DMS53 treated with DMSO at 0.1 percent for 48 hours (cell line): ENCODE measurements at regions not wholly inside any gene's neighbourhood (a gene's known extent, or its start where the extent isn't known, plus 50 kb on each side); places are given as distances from the start of the nearest gene placed in this dataset.
"Not testable (repeated sequence)": the region's sequence is repeated elsewhere in the genome, so short reads cannot be mapped to it uniquely, and the experiment has no call there.

Experiments
- DNase-seq: peaks from one replicate; lab custom pipeline; 2025; ENCODE audit not compliant: unreplicated experiment; lab: John Stamatoyannopoulos, UW

- no peak for DNase-seq
Measured at GRCh38 chr2:7094231-7094741, 177.1 kb downstream of the RNF144A start.

GRCh38 chr2:7096726-7097352 lies 179.6 kb downstream of the RNF144A start:
- no peak for DNase-seq

- DNase-seq, result peak; percentile 70
Measured at GRCh38 chr2:7097353-7097895, 180.2 kb downstream of the RNF144A start.

GRCh38 chr2:7098816-7099215 lies 181.6 kb downstream of the RNF144A start:
- no peak for DNase-seq

GRCh38 chr2:7099687-7100086 lies 182.5 kb downstream of the RNF144A start:
- DNase-seq, result not testable (repeated sequence)

- peak; percentile 84 for DNase-seq
Measured at GRCh38 chr2:7102826-7103225, 185.6 kb downstream of the RNF144A start.

- no peak for DNase-seq
Measured at GRCh38 chr2:7108792-7109532, 191.8 kb downstream of the RNF144A start.

GRCh38 chr2:7109533-7109885 lies 192.3 kb downstream of the RNF144A start:
- DNase-seq, result no peak

GRCh38 chr2:7111626-7112025 lies 194.4 kb downstream of the RNF144A start:
- no peak for DNase-seq

GRCh38 chr2:7115364-7115763 lies 198.2 kb downstream of the RNF144A start:
- no peak for DNase-seq

- no peak for DNase-seq
Measured at GRCh38 chr2:7115906-7116305, 198.7 kb downstream of the RNF144A start.

GRCh38 chr2:7116511-7116910 lies 199.3 kb downstream of the RNF144A start:
- DNase-seq, result no peak

GRCh38 chr2:7117076-7117475 lies 199.9 kb downstream of the RNF144A start:
- DNase-seq, result no peak

GRCh38 chr2:7118606-7119131 lies 201.5 kb downstream of the RNF144A start:
- DNase-seq, result no peak

GRCh38 chr2:7119132-7119835 lies 202.1 kb downstream of the RNF144A start:
- peak; percentile 44 for DNase-seq

- DNase-seq, result no peak
Measured at GRCh38 chr2:7121851-7122250, 204.6 kb downstream of the RNF144A start.

GRCh38 chr2:7127156-7127555 lies 209.9 kb downstream of the RNF144A start:
- DNase-seq, result peak; percentile 27

GRCh38 chr2:7127687-7128086 lies 210.5 kb downstream of the RNF144A start:
- DNase-seq, result no peak

- DNase-seq, result no peak
Measured at GRCh38 chr2:7131261-7131660, 214.0 kb downstream of the RNF144A start.

GRCh38 chr2:7132753-7133152 lies 215.5 kb downstream of the RNF144A start:
- no peak for DNase-seq

GRCh38 chr2:7133521-7133920 lies 216.3 kb downstream of the RNF144A start:
- DNase-seq, result no peak
